ENCODE measurements at regions not wholly inside any gene's neighbourhood (a gene's known extent, or its start where the extent isn't known, plus 50 kb on each side); places are given as distances from the start of the nearest gene placed in this dataset.

DNA sequence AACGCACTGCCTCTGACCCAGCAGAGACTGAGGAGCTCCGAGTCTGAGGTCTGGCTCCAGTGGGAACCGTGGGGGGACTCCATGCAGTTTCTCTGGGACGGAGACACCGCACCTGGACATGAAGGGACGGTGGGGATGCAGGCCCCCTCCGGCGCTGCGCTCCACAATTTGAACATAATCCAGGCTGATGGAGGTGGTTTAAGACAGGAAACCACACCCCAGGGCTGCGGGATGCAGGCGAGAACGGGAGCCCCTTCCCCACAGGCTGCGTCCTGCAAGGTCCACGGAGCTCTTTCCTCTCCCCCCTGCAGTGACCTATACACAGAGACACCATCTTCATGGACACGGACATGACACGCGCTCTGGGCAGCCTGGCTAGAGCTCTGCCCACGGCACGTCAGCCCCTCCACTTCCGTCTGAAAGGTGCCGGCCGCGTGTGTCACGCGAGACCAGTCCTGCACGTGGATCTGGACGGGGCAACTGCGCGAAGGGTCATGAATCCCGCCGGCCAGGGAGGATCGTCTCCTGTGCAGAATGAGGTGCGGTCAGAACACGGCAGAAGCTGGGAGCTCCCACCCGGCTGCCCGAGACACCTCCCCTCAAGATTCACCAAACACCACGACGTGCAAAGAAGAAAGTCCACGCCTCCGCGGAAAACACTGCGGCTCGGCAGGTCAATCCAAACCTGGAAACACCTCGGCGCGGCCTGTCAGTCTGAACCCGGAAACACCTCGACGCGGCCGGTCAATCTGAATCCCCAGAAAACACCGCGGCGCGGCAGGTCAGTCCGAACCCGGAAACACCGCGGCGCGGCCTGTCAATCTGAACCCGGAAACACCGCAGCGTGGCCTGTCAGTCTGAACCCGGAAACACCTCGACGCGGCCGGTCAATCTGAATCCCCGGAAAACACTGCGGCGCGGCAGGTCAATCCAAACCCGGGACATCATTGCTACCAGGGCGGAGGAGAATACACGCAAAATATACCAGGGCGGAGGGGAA is 212.4 kb downstream of the BRD1 start:
- H3K27ac ChIP-seq (ENCODE audit: low read depth) = no peak overlapping the region
- no peak overlapping the region for H3K27ac Mint-ChIP-seq
- TF ChIP-seq, protein P1, sequence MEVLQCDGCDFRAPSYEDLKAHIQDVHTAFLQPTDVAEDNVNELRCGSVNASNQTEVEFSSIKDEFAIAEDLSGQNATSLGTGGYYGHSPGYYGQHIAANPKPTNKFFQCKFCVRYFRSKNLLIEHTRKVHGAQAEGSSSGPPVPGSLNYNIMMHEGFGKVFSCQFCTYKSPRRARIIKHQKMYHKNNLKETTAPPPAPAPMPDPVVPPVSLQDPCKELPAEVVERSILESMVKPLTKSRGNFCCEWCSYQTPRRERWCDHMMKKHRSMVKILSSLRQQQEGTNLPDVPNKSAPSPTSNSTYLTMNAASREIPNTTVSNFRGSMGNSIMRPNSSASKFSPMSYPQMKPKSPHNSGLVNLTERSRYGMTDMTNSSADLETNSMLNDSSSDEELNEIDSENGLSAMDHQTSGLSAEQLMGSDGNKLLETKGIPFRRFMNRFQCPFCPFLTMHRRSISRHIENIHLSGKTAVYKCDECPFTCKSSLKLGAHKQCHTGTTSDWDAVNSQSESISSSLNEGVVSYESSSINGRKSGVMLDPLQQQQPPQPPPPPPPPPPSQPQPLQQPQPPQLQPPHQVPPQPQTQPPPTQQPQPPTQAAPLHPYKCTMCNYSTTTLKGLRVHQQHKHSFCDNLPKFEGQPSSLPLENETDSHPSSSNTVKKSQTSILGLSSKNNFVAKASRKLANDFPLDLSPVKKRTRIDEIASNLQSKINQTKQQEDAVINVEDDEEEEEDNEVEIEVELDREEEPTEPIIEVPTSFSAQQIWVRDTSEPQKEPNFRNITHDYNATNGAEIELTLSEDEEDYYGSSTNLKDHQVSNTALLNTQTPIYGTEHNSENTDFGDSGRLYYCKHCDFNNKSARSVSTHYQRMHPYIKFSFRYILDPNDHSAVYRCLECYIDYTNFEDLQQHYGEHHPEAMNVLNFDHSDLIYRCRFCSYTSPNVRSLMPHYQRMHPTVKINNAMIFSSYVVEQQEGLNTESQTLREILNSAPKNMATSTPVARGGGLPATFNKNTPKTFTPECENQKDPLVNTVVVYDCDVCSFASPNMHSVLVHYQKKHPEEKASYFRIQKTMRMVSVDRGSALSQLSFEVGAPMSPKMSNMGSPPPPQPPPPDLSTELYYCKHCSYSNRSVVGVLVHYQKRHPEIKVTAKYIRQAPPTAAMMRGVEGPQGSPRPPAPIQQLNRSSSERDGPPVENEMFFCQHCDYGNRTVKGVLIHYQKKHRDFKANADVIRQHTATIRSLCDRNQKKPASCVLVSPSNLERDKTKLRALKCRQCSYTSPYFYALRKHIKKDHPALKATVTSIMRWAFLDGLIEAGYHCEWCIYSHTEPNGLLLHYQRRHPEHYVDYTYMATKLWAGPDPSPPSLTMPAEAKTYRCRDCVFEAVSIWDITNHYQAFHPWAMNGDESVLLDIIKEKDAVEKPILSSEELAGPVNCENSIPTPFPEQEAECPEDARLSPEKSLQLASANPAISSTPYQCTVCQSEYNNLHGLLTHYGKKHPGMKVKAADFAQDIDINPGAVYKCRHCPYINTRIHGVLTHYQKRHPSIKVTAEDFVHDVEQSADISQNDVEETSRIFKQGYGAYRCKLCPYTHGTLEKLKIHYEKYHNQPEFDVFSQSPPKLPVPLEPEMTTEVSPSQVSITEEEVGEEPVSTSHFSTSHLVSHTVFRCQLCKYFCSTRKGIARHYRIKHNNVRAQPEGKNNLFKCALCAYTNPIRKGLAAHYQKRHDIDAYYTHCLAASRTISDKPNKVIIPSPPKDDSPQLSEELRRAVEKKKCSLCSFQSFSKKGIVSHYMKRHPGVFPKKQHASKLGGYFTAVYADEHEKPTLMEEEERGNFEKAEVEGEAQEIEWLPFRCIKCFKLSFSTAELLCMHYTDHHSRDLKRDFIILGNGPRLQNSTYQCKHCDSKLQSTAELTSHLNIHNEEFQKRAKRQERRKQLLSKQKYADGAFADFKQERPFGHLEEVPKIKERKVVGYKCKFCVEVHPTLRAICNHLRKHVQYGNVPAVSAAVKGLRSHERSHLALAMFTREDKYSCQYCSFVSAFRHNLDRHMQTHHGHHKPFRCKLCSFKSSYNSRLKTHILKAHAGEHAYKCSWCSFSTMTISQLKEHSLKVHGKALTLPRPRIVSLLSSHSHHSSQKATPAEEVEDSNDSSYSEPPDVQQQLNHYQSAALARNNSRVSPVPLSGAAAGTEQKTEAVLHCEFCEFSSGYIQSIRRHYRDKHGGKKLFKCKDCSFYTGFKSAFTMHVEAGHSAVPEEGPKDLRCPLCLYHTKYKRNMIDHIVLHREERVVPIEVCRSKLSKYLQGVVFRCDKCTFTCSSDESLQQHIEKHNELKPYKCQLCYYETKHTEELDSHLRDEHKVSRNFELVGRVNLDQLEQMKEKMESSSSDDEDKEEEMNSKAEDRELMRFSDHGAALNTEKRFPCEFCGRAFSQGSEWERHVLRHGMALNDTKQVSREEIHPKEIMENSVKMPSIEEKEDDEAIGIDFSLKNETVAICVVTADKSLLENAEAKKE (CRISPR knock-in tag; IDR thresholded peaks at IDR 0.05) = no peak
- TF ChIP-seq EZH2 (IDR thresholded peaks at IDR 0.05; ENCODE audit: low read depth, unreplicated experiment) = no peak
- TF ChIP-seq NANOG (IDR thresholded peaks at IDR 0.05; ENCODE audit: borderline replicate concordance) = no peak
- no peak for TF ChIP-seq ZNF114 (CRISPR knock-in tag; IDR thresholded peaks at IDR 0.05)
- no peak for TF ChIP-seq CREB1 (CRISPR knock-in tag; IDR thresholded peaks at IDR 0.05; ENCODE audit: low read depth)
- no peak for TF ChIP-seq POLR2AphosphoS5 (IDR thresholded peaks at IDR 0.05; ENCODE audit: low read depth)
- no peak for TF ChIP-seq ZNF331 (CRISPR knock-in tag; IDR thresholded peaks at IDR 0.05; ENCODE audit: low read depth)
- no peak for TF ChIP-seq EZH2phosphoT487 (IDR thresholded peaks at IDR 0.05; ENCODE audit: unreplicated experiment)
- TF ChIP-seq, protein P2, sequence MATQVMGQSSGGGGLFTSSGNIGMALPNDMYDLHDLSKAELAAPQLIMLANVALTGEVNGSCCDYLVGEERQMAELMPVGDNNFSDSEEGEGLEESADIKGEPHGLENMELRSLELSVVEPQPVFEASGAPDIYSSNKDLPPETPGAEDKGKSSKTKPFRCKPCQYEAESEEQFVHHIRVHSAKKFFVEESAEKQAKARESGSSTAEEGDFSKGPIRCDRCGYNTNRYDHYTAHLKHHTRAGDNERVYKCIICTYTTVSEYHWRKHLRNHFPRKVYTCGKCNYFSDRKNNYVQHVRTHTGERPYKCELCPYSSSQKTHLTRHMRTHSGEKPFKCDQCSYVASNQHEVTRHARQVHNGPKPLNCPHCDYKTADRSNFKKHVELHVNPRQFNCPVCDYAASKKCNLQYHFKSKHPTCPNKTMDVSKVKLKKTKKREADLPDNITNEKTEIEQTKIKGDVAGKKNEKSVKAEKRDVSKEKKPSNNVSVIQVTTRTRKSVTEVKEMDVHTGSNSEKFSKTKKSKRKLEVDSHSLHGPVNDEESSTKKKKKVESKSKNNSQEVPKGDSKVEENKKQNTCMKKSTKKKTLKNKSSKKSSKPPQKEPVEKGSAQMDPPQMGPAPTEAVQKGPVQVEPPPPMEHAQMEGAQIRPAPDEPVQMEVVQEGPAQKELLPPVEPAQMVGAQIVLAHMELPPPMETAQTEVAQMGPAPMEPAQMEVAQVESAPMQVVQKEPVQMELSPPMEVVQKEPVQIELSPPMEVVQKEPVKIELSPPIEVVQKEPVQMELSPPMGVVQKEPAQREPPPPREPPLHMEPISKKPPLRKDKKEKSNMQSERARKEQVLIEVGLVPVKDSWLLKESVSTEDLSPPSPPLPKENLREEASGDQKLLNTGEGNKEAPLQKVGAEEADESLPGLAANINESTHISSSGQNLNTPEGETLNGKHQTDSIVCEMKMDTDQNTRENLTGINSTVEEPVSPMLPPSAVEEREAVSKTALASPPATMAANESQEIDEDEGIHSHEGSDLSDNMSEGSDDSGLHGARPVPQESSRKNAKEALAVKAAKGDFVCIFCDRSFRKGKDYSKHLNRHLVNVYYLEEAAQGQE (IDR thresholded peaks at IDR 0.05; ENCODE audit: unreplicated experiment) = no peak
- no peak for TF ChIP-seq JUNB (IDR thresholded peaks at IDR 0.05; ENCODE audit: unreplicated experiment)
- TF ChIP-seq, protein P3, sequence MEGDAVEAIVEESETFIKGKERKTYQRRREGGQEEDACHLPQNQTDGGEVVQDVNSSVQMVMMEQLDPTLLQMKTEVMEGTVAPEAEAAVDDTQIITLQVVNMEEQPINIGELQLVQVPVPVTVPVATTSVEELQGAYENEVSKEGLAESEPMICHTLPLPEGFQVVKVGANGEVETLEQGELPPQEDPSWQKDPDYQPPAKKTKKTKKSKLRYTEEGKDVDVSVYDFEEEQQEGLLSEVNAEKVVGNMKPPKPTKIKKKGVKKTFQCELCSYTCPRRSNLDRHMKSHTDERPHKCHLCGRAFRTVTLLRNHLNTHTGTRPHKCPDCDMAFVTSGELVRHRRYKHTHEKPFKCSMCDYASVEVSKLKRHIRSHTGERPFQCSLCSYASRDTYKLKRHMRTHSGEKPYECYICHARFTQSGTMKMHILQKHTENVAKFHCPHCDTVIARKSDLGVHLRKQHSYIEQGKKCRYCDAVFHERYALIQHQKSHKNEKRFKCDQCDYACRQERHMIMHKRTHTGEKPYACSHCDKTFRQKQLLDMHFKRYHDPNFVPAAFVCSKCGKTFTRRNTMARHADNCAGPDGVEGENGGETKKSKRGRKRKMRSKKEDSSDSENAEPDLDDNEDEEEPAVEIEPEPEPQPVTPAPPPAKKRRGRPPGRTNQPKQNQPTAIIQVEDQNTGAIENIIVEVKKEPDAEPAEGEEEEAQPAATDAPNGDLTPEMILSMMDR (conservative IDR thresholded peaks at IDR 0.05; ENCODE audit: low read depth in 2 of 2) = no peak
- no peak for TF ChIP-seq ETS1 (IDR thresholded peaks at IDR 0.05)
- TF ChIP-seq STAT1 (IDR thresholded peaks at IDR 0.05; ENCODE audit: unreplicated experiment) = no peak
- no peaks in the 10 kb centered on the region for H3K9me2 ChIP-seq (ENCODE audit: insufficient read depth)
- peaks cover 4% of the 10 kb centered on the region; the same call in 1 of the 3 replicates for H3K36me3 Mint-ChIP-seq (ENCODE audit: low read depth)
- no peak for ATAC-seq
- DNase-seq (ENCODE audit: low spot score) = no peak
- H3K4me3 ChIP-seq = no peak overlapping the region
- peaks cover 7% of the 10 kb centered on the region for H3K27me3 Mint-ChIP-seq (ENCODE audit: insufficient read depth, low read depth, poor library complexity)
- 0 out of 2 replicates have a peak, but pooled peaks cover 6% of the 10 kb centered on the region for H3F3A ChIP-seq (replicated peaks; ENCODE audit: low read depth)
- H3K4me1 Mint-ChIP-seq = no peaks in the 10 kb centered on the region; the same call in 2 of the 3 replicates
- H3K79me2 ChIP-seq (replicated peaks; ENCODE audit: insufficient read depth) = no peaks in the 10 kb centered on the region
- no peaks in the 10 kb centered on the region for H3K4me1 ChIP-seq (ENCODE audit: insufficient read depth)
- no peaks in the 10 kb centered on the region for H3K27me3 ChIP-seq (ENCODE audit: insufficient read depth)
- H4K20me1 ChIP-seq (replicated peaks; ENCODE audit: insufficient read depth) = no peaks in the 10 kb centered on the region
- peaks cover 11% of the 10 kb centered on the region; the same call in 2 of the 3 replicates for H3K9me3 Mint-ChIP-seq
- H3K36me3 ChIP-seq (ENCODE audit: insufficient read depth) = peaks cover 5% of the 10 kb centered on the region; the same call in 1 of the 2 replicates
- H3K4me3 Mint-ChIP-seq = no peak overlapping the region
- H3K4me2 ChIP-seq = no peak overlapping the region
- H2AFZ ChIP-seq = no peak overlapping the region

All from GM23338 (cell line).